ENCODE measurements at regions not wholly inside any gene's neighbourhood (a gene's known extent, or its start where the extent isn't known, plus 50 kb on each side); places are given as distances from the start of the nearest gene placed in this dataset.

GRCh38 chr9:107593224-107593870 lies 103.8 kb upstream of the KLF4 start:
- no peaks in the 10 kb centered on the region for H3K4me1 Mint-ChIP-seq
- H3K27me3 Mint-ChIP-seq (ENCODE audit: low read depth), result peaks cover 9% of the 10 kb centered on the region
- no peak overlapping the region for H3K27ac Mint-ChIP-seq (ENCODE audit: unreplicated experiment)

GRCh38 chr9:107592424-107592823 lies 102.9 kb upstream of the KLF4 start:
- no peak overlapping the region for H3K27ac Mint-ChIP-seq (ENCODE audit: unreplicated experiment)
- H3K27me3 Mint-ChIP-seq (ENCODE audit: low read depth), result peaks cover 9% of the 10 kb centered on the region
- no peak overlapping the region for H3K4me3 Mint-ChIP-seq
- H3K4me1 Mint-ChIP-seq, result no peaks in the 10 kb centered on the region
- TF ChIP-seq CTCF (conservative IDR thresholded peaks at IDR 0.05), result no peak
- no peak for DNase-seq (ENCODE audit: low read depth, low spot score)
- no peaks in the 10 kb centered on the region for H3K9me3 Mint-ChIP-seq
- H3K36me3 Mint-ChIP-seq (ENCODE audit: low read depth), result no peaks in the 10 kb centered on the region

More at GRCh38 chr9:107593224-107593870, 103.8 kb upstream of the KLF4 start:
- Mint-ChIP-seq H3K9me3 (no peaks in the 10 kb centered on the region), H3K4me3 (no peak overlapping the region), H3K36me3 (ENCODE audit: low read depth) (no peaks in the 10 kb centered on the region)
- TF ChIP-seq CTCF (conservative IDR thresholded peaks at IDR 0.05), result no peak
- no peak for DNase-seq (ENCODE audit: low read depth, low spot score)

- DNase-seq (ENCODE audit: low read depth, low spot score), result no peak
Observed at GRCh38 chr9:107591781-107592180, 102.2 kb upstream of the KLF4 start.

GRCh38 chr9:107588393-107588792 lies 98.8 kb upstream of the KLF4 start:
- Mint-ChIP-seq H3K9me3 (no peaks in the 10 kb centered on the region), H3K27me3 (ENCODE audit: low read depth) (peaks cover 4% of the 10 kb centered on the region), H3K4me1 (no peaks in the 10 kb centered on the region), H3K27ac (ENCODE audit: unreplicated experiment) (no peak overlapping the region), H3K4me3 (no peak overlapping the region), H3K36me3 (ENCODE audit: low read depth) (no peaks in the 10 kb centered on the region)
- DNase-seq (ENCODE audit: low read depth, low spot score), result no peak
- TF ChIP-seq CTCF (conservative IDR thresholded peaks at IDR 0.05), result no peak

More at GRCh38 chr9:107591781-107592180, 102.2 kb upstream of the KLF4 start:
- Mint-ChIP-seq H3K27ac (ENCODE audit: unreplicated experiment) (no peak overlapping the region), H3K4me1 (no peaks in the 10 kb centered on the region), H3K36me3 (ENCODE audit: low read depth) (no peaks in the 10 kb centered on the region), H3K9me3 (no peaks in the 10 kb centered on the region), H3K4me3 (no peak overlapping the region), H3K27me3 (ENCODE audit: low read depth) (peaks cover 9% of the 10 kb centered on the region)
- TF ChIP-seq CTCF (conservative IDR thresholded peaks at IDR 0.05), result no peak

GRCh38 chr9:107587191-107587963 lies 97.8 kb upstream of the KLF4 start:
- Mint-ChIP-seq H3K27ac (ENCODE audit: unreplicated experiment) (no peak overlapping the region), H3K4me1 (no peaks in the 10 kb centered on the region), H3K27me3 (ENCODE audit: low read depth) (no peaks in the 10 kb centered on the region), H3K36me3 (ENCODE audit: low read depth) (no peaks in the 10 kb centered on the region), H3K9me3 (no peaks in the 10 kb centered on the region), H3K4me3 (no peak overlapping the region)
- DNase-seq (ENCODE audit: low read depth, low spot score), result no peak
- no peak for TF ChIP-seq CTCF (conservative IDR thresholded peaks at IDR 0.05)

Measured in neural crest cell (in vitro differentiated cells).